Nephron (organoid): ENCODE measurements at regions not wholly inside any gene's neighbourhood (a gene's known extent, or its start where the extent isn't known, plus 50 kb on each side); places are given as distances from the start of the nearest gene placed in this dataset.
"Not testable (repeated sequence)": the region's sequence is repeated elsewhere in the genome, so short reads cannot be mapped to it uniquely, and the experiment has no call there.

Experiments
- H3K27ac Mint-ChIP-seq, 3 experiments: 2 replicates each; pipeline ENCODE4 v1.8.0; 2020; ENCODE audit warnings: mixed read lengths in 3 of 3, mild to moderate bottlenecking in 2 of 3, moderate library complexity in 1 of 3
- H3K27me3 Mint-ChIP-seq: 2 replicates; pipeline ENCODE4 v1.8.0; 2021; ENCODE audit warnings: low read depth, mild to moderate bottlenecking, moderate library complexity, mixed read lengths
- H3K36me3 Mint-ChIP-seq: 2 replicates; pipeline ENCODE4 v1.8.0; 2020; ENCODE audit warnings: low read depth, mixed read lengths
- H3K4me1 Mint-ChIP-seq: 2 replicates; pipeline ENCODE4 v1.8.0; 2020; ENCODE audit warnings: mixed read lengths
- H3K4me3 Mint-ChIP-seq, 3 experiments: 2 replicates each; pipeline ENCODE4 v1.8.0; 2020; ENCODE audit warnings: mild to moderate bottlenecking in 3 of 3, mixed read lengths in 3 of 3, moderate library complexity in 2 of 3
- H3K9me3 Mint-ChIP-seq: 2 replicates; pipeline ENCODE4 v1.8.0; 2020; ENCODE audit warnings: mixed read lengths
- CTCF ChIP-seq, 3 experiments: fragments of 200-600 bp; sonication (generic); IDR thresholded peaks; one replicate each; pipeline ENCODE4 v1.5.0; 2021; ENCODE audit warnings: antibody characterized with exemption in 3 of 3; ENCODE audit not compliant: unreplicated experiment in 3 of 3

GRCh38 chr4:173990126-173990868 lies 293.2 kb downstream of the FBXO8 start:
- no peaks in the 10 kb centered on the region for H3K36me3 Mint-ChIP-seq
- H3K4me1 Mint-ChIP-seq, result no peaks in the 10 kb centered on the region
- no peaks in the 10 kb centered on the region for H3K9me3 Mint-ChIP-seq
- no peaks in the 10 kb centered on the region for H3K27me3 Mint-ChIP-seq
- H3K27ac Mint-ChIP-seq, result peak overlapping the region in 1 of 3 experiments; percentile 8
- peak; percentile 46 to 60 (median 50) for TF ChIP-seq CTCF (IDR thresholded peaks at IDR 0.05; ENCODE audit: unreplicated experiment in 3 of 3)
- H3K4me3 Mint-ChIP-seq, result no peak overlapping the region

- not testable (repeated sequence) for H3K27me3 Mint-ChIP-seq, H3K36me3 Mint-ChIP-seq, H3K4me3 Mint-ChIP-seq, H3K4me1 Mint-ChIP-seq, H3K27ac Mint-ChIP-seq, H3K9me3 Mint-ChIP-seq
Measured at GRCh38 chr4:173963523-173963922, 319.9 kb downstream of the FBXO8 start.

DNA sequence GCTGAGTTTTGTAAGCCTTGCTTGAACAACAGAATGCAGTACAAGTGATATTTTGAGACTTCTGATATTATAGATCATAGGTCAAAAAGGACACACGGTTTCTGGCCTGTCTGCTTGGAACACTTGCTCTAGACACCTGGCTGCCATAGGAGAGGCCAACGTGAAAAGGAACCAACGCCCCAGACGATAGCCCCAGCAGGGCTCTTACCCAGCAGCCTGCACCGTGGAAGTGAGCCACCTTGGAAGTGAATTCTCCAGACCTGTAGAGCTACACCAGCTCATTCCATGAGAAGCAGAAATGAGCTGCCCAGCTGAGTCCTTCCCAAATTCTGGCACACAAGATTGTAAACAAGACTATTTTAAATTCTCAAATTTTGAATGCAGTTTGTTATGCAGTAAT lies 323.1 kb downstream of the FBXO8 start:
- no peaks in the 10 kb centered on the region for H3K9me3 Mint-ChIP-seq
- H3K4me3 Mint-ChIP-seq, result no peak overlapping the region
- no peaks in the 10 kb centered on the region for H3K27me3 Mint-ChIP-seq
- H3K4me1 Mint-ChIP-seq, result no peaks in the 10 kb centered on the region
- no peak for TF ChIP-seq CTCF (IDR thresholded peaks at IDR 0.05; ENCODE audit: unreplicated experiment in 3 of 3)
- H3K27ac Mint-ChIP-seq, result no peak overlapping the region
- no peaks in the 10 kb centered on the region for H3K36me3 Mint-ChIP-seq

GRCh38 chr4:173958445-173958844 lies 325.0 kb downstream of the FBXO8 start:
- H3K36me3 Mint-ChIP-seq, result no peaks in the 10 kb centered on the region
- H3K9me3 Mint-ChIP-seq, result no peaks in the 10 kb centered on the region
- H3K27me3 Mint-ChIP-seq, result no peaks in the 10 kb centered on the region
- no peaks in the 10 kb centered on the region for H3K4me1 Mint-ChIP-seq
- no peak for TF ChIP-seq CTCF (IDR thresholded peaks at IDR 0.05; ENCODE audit: unreplicated experiment in 3 of 3)
- H3K27ac Mint-ChIP-seq, result no peak overlapping the region
- H3K4me3 Mint-ChIP-seq, result no peak overlapping the region

DNA sequence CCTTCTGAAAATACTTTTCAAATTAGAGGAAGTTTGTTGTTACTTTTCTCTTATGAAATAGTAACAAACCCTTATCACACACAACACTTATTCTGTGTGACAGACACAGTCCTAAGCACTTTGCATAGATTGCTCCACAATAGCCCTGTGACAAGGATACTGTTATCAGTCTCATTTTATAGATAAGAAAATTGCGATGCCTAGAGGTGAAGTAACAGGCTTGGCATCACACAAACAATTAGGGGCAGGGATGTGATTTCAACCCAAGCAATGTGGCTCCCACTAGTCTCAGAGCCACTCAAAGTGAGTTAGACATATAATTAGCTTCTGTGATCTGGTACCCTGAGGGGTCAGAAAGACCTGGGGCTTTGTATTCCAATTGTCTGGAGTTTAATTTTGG lies 339.9 kb downstream of the FBXO8 start:
- H3K9me3 Mint-ChIP-seq, result no peaks in the 10 kb centered on the region
- H3K36me3 Mint-ChIP-seq, result no peaks in the 10 kb centered on the region
- H3K4me1 Mint-ChIP-seq, result no peaks in the 10 kb centered on the region
- TF ChIP-seq CTCF (IDR thresholded peaks at IDR 0.05; ENCODE audit: unreplicated experiment in 3 of 3), result no peak
- no peak overlapping the region for H3K27ac Mint-ChIP-seq
- no peaks in the 10 kb centered on the region for H3K27me3 Mint-ChIP-seq
- no peak overlapping the region for H3K4me3 Mint-ChIP-seq

DNA sequence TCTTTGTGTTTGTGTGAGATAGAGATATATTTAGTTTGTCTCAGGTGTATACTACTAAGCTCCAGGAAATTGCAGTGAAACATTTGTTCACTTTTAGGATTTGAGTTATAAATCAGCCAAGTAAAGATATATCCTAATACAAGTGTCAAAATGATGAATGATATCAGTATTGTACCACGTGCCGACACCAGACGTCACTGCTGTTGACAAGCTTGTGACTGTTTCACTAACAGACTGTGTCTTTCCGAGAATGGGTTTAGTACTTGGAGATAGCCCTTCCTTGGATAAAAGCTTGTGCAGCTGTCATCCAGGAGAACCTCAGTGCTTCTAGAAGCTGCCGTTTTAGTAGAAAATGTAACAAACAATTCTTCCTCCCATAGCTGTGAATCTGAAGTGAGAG lies 343.3 kb downstream of the FBXO8 start:
- Mint-ChIP-seq H3K27ac (no peak overlapping the region), H3K4me3 (no peak overlapping the region), H3K27me3 (no peaks in the 10 kb centered on the region), H3K36me3 (no peaks in the 10 kb centered on the region), H3K4me1 (peaks cover 15% of the 10 kb centered on the region), H3K9me3 (no peaks in the 10 kb centered on the region)
- TF ChIP-seq CTCF (IDR thresholded peaks at IDR 0.05; ENCODE audit: unreplicated experiment in 3 of 3), result no peak
